Stomach (tissue), 4 donors: ENCODE measurements at regions not wholly inside any gene's neighbourhood (a gene's known extent, or its start where the extent isn't known, plus 50 kb on each side); places are given as distances from the start of the nearest gene placed in this dataset.

Source experiments
- POLR2A ChIP-seq, 4 donors: fragments of 450-650 bp; IDR thresholded peaks; one replicate each; pipeline ENCODE4 v1.6.1; 2016; ENCODE audit warnings: antibody characterized with exemption in 4 of 4, control low read depth in 2 of 4, mild to moderate bottlenecking in 1 of 4, moderate library complexity in 1 of 4
- POLR2AphosphoS5 ChIP-seq, 3 donors: sonication (generic); formaldehyde crosslinking; IDR thresholded peaks; one replicate each; pipeline ENCODE4 v1.6.1; 2016; ENCODE audit warnings: antibody characterized with exemption in 3 of 3

DNA sequence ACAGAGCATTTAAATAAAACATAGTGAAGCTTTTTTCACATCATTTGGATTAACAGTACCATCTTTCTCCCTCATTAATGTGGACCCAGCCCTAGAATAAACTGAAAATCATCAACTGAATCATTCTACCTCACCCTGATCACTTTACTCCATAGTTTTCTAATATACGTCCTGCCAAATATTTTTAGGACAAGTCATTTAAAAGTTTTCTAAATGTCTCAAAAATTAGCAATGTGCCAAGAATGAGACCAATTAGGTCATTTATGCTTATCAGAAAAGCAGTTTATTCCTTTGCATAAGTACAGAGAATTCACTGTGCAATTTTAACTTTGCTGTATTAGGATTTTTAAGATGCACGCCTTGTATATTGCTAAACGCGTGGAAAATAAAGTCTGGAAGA lies 284.4 kb downstream of the PIK3R1 start:
- TF ChIP-seq POLR2AphosphoS5 (IDR thresholded peaks at IDR 0.05) (no peak), POLR2A (IDR thresholded peaks at IDR 0.05) (no peak)
